HAP-1 (cell line): ENCODE measurements at regions not wholly inside any gene's neighbourhood (a gene's known extent, or its start where the extent isn't known, plus 50 kb on each side); places are given as distances from the start of the nearest gene placed in this dataset.

ENCODE experiments used
- DNase-seq, 2 experiments: peaks; one replicate each; pipeline ENCODE4 v3.0.0-alpha.2; 2016 to 2020; ENCODE audit warnings: low spot score in 2 of 2
- H3K27me3 ChIP-seq: fragments of 250-450 bp; sonication (Bioruptor Pico); 2 replicates; pipeline ENCODE4 v1.5.1; 2020; ENCODE audit warnings: low read depth, mild to moderate bottlenecking, moderate library complexity
- H3K36me3 ChIP-seq: fragments of 250-450 bp; sonication (Bioruptor Pico); replicated peaks from 2 replicates; pipeline ENCODE4 v1.5.1; 2020; ENCODE audit warnings: mild to moderate bottlenecking
- H3K4me1 ChIP-seq: fragments of 250-450 bp; sonication (Bioruptor Pico); 2 replicates; pipeline ENCODE4 v1.5.1; 2020; ENCODE audit warnings: mild to moderate bottlenecking
- H3K4me3 ChIP-seq: fragments of 250-450 bp; sonication (Bioruptor Pico); 2 replicates; pipeline ENCODE4 v1.5.1; 2020; ENCODE audit warnings: mild to moderate bottlenecking, moderate library complexity
- H3K9me3 ChIP-seq: fragments of 250-450 bp; sonication (Bioruptor Pico); 2 replicates; pipeline ENCODE4 v1.5.1; 2020; ENCODE audit warnings: mild to moderate bottlenecking, moderate library complexity
- in situ Hi-C: fragments of 300-500 bp; cut with MboI; formaldehyde crosslinking; loops from 3 replicates; pipeline ENCODE4 v1.14.3; 2020; ENCODE audit warnings: low sequenced_read_pairs, inconsistent platforms, mixed read lengths

GRCh38 chr3:116824208-116824607, 114.6 kb downstream of the TUSC7 start:
- Histone ChIP-seq H3K36me3 (no peaks in the 10 kb centered on the region), H3K27me3 (no peaks in the 10 kb centered on the region), H3K4me1 (peaks cover 3% of the 10 kb centered on the region), H3K9me3 (no peaks in the 10 kb centered on the region), H3K4me3 (no peak overlapping the region)
- in situ Hi-C loops: no loop called here
- DNase-seq: no peak

GRCh38 chr3:116833202-116833601, 123.6 kb downstream of the TUSC7 start:
- in situ Hi-C loops: no loop called here
- H3K9me3 ChIP-seq: no peaks in the 10 kb centered on the region
- H3K4me1 ChIP-seq: peaks cover 29% of the 10 kb centered on the region

GRCh38 chr3:116834816-116835215, 125.2 kb downstream of the TUSC7 start:
- Histone ChIP-seq H3K27me3 (no peaks in the 10 kb centered on the region), H3K4me3 (no peak overlapping the region), H3K9me3 (no peaks in the 10 kb centered on the region), H3K36me3 (no peaks in the 10 kb centered on the region), H3K4me1 (peaks cover 35% of the 10 kb centered on the region)
- DNase-seq: no peak
- in situ Hi-C loops: no loop called here

More at GRCh38 chr3:116833202-116833601, 123.6 kb downstream of the TUSC7 start:
- Histone ChIP-seq H3K4me3 (no peak overlapping the region), H3K36me3 (no peaks in the 10 kb centered on the region), H3K27me3 (no peaks in the 10 kb centered on the region)
- peak in 1 of 2 experiments; percentile 44 for DNase-seq

- Histone ChIP-seq H3K4me1 (peaks cover 44% of the 10 kb centered on the region), H3K9me3 (no peaks in the 10 kb centered on the region), H3K4me3 (no peak overlapping the region), H3K27me3 (no peaks in the 10 kb centered on the region), H3K36me3 (no peaks in the 10 kb centered on the region)
- in situ Hi-C loops: no loop called here
- no peak for DNase-seq
Observed at GRCh38 chr3:116835658-116836057, 126.1 kb downstream of the TUSC7 start.

GRCh38 chr3:116836286-116836685, 126.7 kb downstream of the TUSC7 start:
- in situ Hi-C loops: no loop called here
- Histone ChIP-seq H3K4me1 (peaks cover 50% of the 10 kb centered on the region), H3K27me3 (no peaks in the 10 kb centered on the region), H3K4me3 (no peak overlapping the region), H3K9me3 (no peaks in the 10 kb centered on the region), H3K36me3 (no peaks in the 10 kb centered on the region)
- no peak for DNase-seq

- in situ Hi-C loops: no loop called here
- peaks cover 62% of the 10 kb centered on the region for H3K4me1 ChIP-seq
Observed at GRCh38 chr3:116837483-116837882, 127.9 kb downstream of the TUSC7 start.

GRCh38 chr3:116841003-116841735, 131.6 kb downstream of the TUSC7 start:
- Histone ChIP-seq H3K9me3 (no peaks in the 10 kb centered on the region), H3K4me3 (no peak overlapping the region), H3K27me3 (no peaks in the 10 kb centered on the region), H3K4me1 (peaks cover 53% of the 10 kb centered on the region), H3K36me3 (no peaks in the 10 kb centered on the region)
- in situ Hi-C loops: no loop called here
- DNase-seq: peak in 1 of 2 experiments; percentile 30

More at GRCh38 chr3:116837483-116837882, 127.9 kb downstream of the TUSC7 start:
- no peak for DNase-seq
- Histone ChIP-seq H3K4me3 (no peak overlapping the region), H3K36me3 (no peaks in the 10 kb centered on the region), H3K9me3 (no peaks in the 10 kb centered on the region), H3K27me3 (no peaks in the 10 kb centered on the region)

- H3K4me3 ChIP-seq: no peak overlapping the region
- peaks cover 50% of the 10 kb centered on the region for H3K4me1 ChIP-seq
- H3K36me3 ChIP-seq: no peaks in the 10 kb centered on the region
- in situ Hi-C loops: no loop called here
- no peaks in the 10 kb centered on the region for H3K9me3 ChIP-seq
- peak in 1 of 2 experiments; percentile 52 for DNase-seq
- H3K27me3 ChIP-seq: no peaks in the 10 kb centered on the region
Observed at GRCh38 chr3:116842254-116842957, 132.8 kb downstream of the TUSC7 start.

GRCh38 chr3:116848248-116848829, 138.8 kb downstream of the TUSC7 start:
- 0 out of 2 replicates have a peak, but pooled peaks cover 4% of the 10 kb centered on the region for H3K9me3 ChIP-seq
- in situ Hi-C loops: no loop called here

GRCh38 chr3:116849261-116849688, 139.7 kb downstream of the TUSC7 start:
- 0 out of 2 replicates have a peak, but pooled peaks cover 4% of the 10 kb centered on the region for H3K9me3 ChIP-seq
- peak; percentile 51 to 95 for DNase-seq
- no peak overlapping the region for H3K4me3 ChIP-seq
- peaks cover 40% of the 10 kb centered on the region for H3K4me1 ChIP-seq
- no peaks in the 10 kb centered on the region for H3K27me3 ChIP-seq
- in situ Hi-C loops: no loop called here
- H3K36me3 ChIP-seq: no peaks in the 10 kb centered on the region

More at GRCh38 chr3:116848248-116848829, 138.8 kb downstream of the TUSC7 start:
- Histone ChIP-seq H3K36me3 (no peaks in the 10 kb centered on the region), H3K4me3 (no peak overlapping the region), H3K4me1 (peaks cover 40% of the 10 kb centered on the region), H3K27me3 (no peaks in the 10 kb centered on the region)
- peak in 1 of 2 experiments; percentile 78 for DNase-seq

GRCh38 chr3:116852803-116853202, 143.2 kb downstream of the TUSC7 start:
- Histone ChIP-seq H3K4me3 (no peak overlapping the region), H3K27me3 (no peaks in the 10 kb centered on the region), H3K36me3 (no peaks in the 10 kb centered on the region), H3K9me3 (0 out of 2 replicates have a peak, but pooled peaks cover 4% of the 10 kb centered on the region), H3K4me1 (peaks cover 36% of the 10 kb centered on the region)
- DNase-seq: peak; percentile 54 to 68
- in situ Hi-C loops: loop anchor here (25.0 kb wide), 1 partner anchor 684 kb away; no protein-coding TSS in a partner anchor

GRCh38 chr3:116863270-116863770, 153.7 kb downstream of the TUSC7 start:
- in situ Hi-C loops: loop anchor here (25.0 kb wide), 1 partner anchor 674 kb away; no protein-coding TSS in a partner anchor
- Histone ChIP-seq H3K4me1 (peaks cover 16% of the 10 kb centered on the region), H3K4me3 (no peak overlapping the region), H3K9me3 (no peaks in the 10 kb centered on the region), H3K27me3 (no peaks in the 10 kb centered on the region), H3K36me3 (no peaks in the 10 kb centered on the region)
- DNase-seq: no peak

GRCh38 chr3:116863822-116864589, 154.4 kb downstream of the TUSC7 start:
- no peaks in the 10 kb centered on the region for H3K9me3 ChIP-seq
- peaks cover 11% of the 10 kb centered on the region for H3K4me1 ChIP-seq
- H3K4me3 ChIP-seq: peak overlapping the region; percentile 25
- no peaks in the 10 kb centered on the region for H3K27me3 ChIP-seq
- no peaks in the 10 kb centered on the region for H3K36me3 ChIP-seq
- in situ Hi-C loops: loop anchor here (25.0 kb wide), 1 partner anchor 673 kb away; no protein-coding TSS in a partner anchor
- DNase-seq: peak; percentile 54 to 77
